ENCODE measurements at regions not wholly inside any gene's neighbourhood (a gene's known extent, or its start where the extent isn't known, plus 50 kb on each side); places are given as distances from the start of the nearest gene placed in this dataset.

GRCh38 chr16:76837872-76838271, 353.1 kb upstream of the MON1B start:
- intact Hi-C loops (cut with DNase I) = no loop called here
- no peaks in the 10 kb centered on the region for H3K9me3 ChIP-seq
- WGBS, 2 donors = 75 to 83% methylated on average over 5 of the region's 5 CpGs
- no peak overlapping the region for H3K4me3 ChIP-seq
- H3K4me1 ChIP-seq = no peaks in the 10 kb centered on the region
- H3K27ac ChIP-seq = no peak overlapping the region
- H3K27me3 ChIP-seq = no peaks in the 10 kb centered on the region
- no peaks in the 10 kb centered on the region for H3K36me3 ChIP-seq
- TF ChIP-seq POLR2A (IDR thresholded peaks at IDR 0.05) (no peak), CTCF (IDR thresholded peaks at IDR 0.05) (no peak)
- DNase-seq = no peak

- DNase-seq = no peak
- intact Hi-C loops (cut with DNase I) = no loop called here
- H3K9me3 ChIP-seq = no peaks in the 10 kb centered on the region
- H3K4me1 ChIP-seq = no peaks in the 10 kb centered on the region
- 78% methylated on average over 4 to 5 of the region's 5 CpGs for WGBS, 2 donors
- H3K27me3 ChIP-seq = no peaks in the 10 kb centered on the region
- TF ChIP-seq POLR2A (IDR thresholded peaks at IDR 0.05) (no peak), CTCF (IDR thresholded peaks at IDR 0.05) (no peak)
- H3K36me3 ChIP-seq = no peaks in the 10 kb centered on the region
- no peak overlapping the region for H3K27ac ChIP-seq
- H3K4me3 ChIP-seq = no peak overlapping the region
Observed at GRCh38 chr16:76854234-76854633, 336.8 kb upstream of the MON1B start.

GRCh38 chr16:76856112-76856511, 334.9 kb upstream of the MON1B start:
- H3K4me3 ChIP-seq = no peak overlapping the region
- H3K27ac ChIP-seq = no peak overlapping the region
- intact Hi-C loops (cut with DNase I) = no loop called here
- H3K36me3 ChIP-seq = no peaks in the 10 kb centered on the region
- no peak for TF ChIP-seq POLR2A (IDR thresholded peaks at IDR 0.05)
- no peak for TF ChIP-seq CTCF (IDR thresholded peaks at IDR 0.05)
- WGBS, 2 donors = 45 to 50% methylated on average over 1 of the region's 1 CpG
- H3K4me1 ChIP-seq = no peaks in the 10 kb centered on the region
- H3K9me3 ChIP-seq = no peaks in the 10 kb centered on the region
- no peaks in the 10 kb centered on the region for H3K27me3 ChIP-seq
- no peak for DNase-seq

- intact Hi-C loops (cut with DNase I) = no loop called here
- TF ChIP-seq CTCF (IDR thresholded peaks at IDR 0.05) (no peak), POLR2A (IDR thresholded peaks at IDR 0.05) (no peak)
- H3K4me1 ChIP-seq = no peaks in the 10 kb centered on the region
- no peak overlapping the region for H3K27ac ChIP-seq
- WGBS, 2 donors = 17 to 27% methylated on average over 1 of the region's 1 CpG
- H3K4me3 ChIP-seq = no peak overlapping the region
- no peaks in the 10 kb centered on the region for H3K9me3 ChIP-seq
- no peaks in the 10 kb centered on the region for H3K36me3 ChIP-seq
- DNase-seq = no peak
- no peaks in the 10 kb centered on the region for H3K27me3 ChIP-seq
Observed at GRCh38 chr16:76857402-76857801, 333.6 kb upstream of the MON1B start.

GRCh38 chr16:76862901-76863300, 328.1 kb upstream of the MON1B start:
- H3K4me1 ChIP-seq = no peaks in the 10 kb centered on the region
- H3K27ac ChIP-seq = no peak overlapping the region
- intact Hi-C loops (cut with DNase I) = no loop called here
- H3K9me3 ChIP-seq = no peaks in the 10 kb centered on the region
- no peaks in the 10 kb centered on the region for H3K36me3 ChIP-seq
- no peak overlapping the region for H3K4me3 ChIP-seq
- TF ChIP-seq POLR2A (IDR thresholded peaks at IDR 0.05) (no peak), CTCF (IDR thresholded peaks at IDR 0.05) (no peak)
- H3K27me3 ChIP-seq = no peaks in the 10 kb centered on the region
- no peak for DNase-seq
